Dermis blood vessel endothelial cell (primary cell): ENCODE measurements at regions not wholly inside any gene's neighbourhood (a gene's known extent, or its start where the extent isn't known, plus 50 kb on each side); places are given as distances from the start of the nearest gene placed in this dataset.

Source experiments
- DNase-seq: peaks from one replicate; pipeline ENCODE4 v3.0.0; 2010

DNA sequence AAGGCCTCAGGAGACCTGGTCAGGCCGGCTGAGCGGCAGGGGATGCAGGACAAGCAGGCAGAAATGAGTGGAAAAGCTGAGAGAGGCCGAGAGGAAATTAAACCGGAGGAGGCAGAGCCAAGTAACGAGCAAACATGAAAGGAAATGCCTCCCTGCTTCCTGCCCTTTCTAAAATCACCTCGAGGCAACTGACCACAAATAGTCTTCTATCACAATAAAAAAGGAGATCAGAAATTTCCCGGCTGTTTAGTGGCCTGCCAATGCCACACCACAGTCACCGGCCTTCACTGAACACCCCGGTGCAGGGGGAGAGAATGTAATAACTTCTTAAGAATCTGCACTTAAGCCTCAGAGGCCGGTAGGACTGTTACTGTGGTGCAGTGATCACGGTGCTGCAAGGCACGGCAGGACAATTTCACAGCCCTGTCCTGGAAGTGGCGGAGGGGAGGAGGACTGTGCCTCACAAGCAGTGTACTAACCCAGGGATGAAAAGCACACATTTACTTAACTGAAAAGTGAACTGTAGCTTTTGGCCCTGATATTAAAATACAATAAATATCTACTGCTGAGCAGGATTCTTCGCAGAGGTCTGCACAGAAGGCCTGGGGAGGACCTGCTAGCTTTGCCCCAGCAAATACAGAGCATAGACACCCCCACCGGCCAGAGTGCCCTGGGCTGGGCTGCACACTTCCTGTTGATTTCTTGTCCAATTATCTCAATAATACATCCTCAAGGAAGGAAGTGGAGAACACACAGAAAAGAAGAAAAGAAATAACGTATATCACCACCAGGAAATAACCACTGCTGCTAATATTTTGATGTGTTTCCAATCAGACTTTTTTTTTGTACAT is 183.5 kb upstream of the NSMCE3 start:
- peak; percentile 28 for DNase-seq

DNA sequence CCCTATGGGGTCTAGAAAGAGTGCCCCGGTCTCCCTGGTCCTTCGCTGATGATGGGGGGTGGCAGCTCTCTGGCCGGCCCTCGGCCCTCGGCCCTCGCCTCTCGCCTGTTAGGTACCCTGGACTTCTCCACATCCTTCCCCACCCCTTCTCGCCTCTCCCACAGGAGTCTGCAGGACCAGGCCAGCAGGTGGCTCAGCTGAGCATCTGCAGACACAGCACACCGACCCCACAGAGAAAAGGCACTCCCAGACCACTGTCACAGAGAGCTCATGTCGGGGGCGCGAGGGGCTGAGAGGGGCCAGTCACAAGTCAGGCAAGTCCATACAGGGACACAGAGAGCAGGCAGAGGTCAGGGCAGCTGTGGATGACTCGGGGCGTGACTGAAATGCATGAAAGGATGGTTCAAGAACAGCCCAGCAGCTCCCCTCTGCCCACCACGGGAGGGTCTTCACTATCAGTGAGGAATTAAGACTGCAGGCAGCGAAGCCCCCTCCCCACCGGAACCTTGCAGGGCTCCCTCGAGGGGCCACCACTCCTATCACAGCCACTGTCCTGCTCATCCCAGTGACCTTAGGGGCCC is 181.7 kb upstream of the NSMCE3 start:
- peak; percentile 9 for DNase-seq

DNA sequence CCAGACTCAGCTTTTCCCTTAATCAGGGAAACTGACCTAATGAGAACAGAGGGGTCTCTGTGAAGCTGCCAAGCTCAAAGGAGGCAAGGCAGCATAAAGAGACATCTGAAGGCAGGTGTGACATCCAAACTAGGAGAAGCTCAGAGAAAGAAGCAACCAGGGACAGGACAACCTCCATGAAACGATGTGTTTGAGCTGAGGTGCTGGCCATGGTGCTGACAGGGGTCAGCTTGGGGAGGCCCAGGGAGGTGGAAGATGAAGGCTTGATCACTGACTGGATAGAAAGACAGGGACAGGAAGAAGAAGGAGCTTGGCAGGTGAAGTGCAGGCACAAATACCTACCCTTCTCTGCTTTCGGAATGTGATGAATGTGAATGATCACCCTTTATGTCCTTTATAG is 179.5 kb upstream of the NSMCE3 start:
- DNase-seq, result peak; percentile 26

DNA sequence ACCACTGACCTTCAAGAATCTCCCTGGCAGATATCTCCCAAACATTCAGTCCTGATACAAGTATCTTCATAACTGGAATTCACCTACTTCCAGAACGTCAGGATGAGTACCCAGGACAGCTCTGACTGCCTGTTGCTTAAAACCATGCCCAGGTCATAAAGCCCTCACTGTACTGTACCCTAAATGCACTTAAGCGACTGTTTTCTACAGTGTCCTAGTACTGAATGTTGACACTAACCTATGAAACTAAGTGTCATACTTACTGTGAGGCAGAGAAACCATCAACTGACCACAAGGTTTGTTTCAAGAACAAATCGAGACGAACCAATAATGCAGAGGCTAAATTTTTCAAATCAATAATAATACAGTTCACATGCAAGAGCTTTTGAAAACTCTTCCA is 178.7 kb upstream of the NSMCE3 start:
- DNase-seq, result no peak

DNA sequence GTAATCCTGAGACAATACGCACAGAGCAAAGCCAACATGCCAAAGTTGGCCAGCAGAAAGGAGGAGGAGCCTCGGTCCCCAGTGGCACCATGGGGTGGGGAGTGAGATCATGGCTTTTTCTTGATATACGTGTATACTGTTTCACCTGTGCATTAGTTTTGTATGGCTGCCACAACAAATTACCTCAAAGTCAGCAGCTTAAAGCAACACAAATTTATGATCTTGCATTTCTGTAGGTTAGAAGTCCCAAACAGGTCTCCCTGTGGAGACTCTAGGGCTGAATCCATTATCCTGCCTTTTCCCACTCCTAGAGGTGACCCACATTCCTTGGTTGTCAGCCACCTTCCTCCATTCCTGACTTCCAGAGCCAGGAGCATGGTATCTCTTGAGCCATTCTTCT is 176.9 kb upstream of the NSMCE3 start:
- DNase-seq, result no peak

GRCh38 chr15:29442532-29442931 is 172.9 kb upstream of the NSMCE3 start:
- no peak for DNase-seq

DNA sequence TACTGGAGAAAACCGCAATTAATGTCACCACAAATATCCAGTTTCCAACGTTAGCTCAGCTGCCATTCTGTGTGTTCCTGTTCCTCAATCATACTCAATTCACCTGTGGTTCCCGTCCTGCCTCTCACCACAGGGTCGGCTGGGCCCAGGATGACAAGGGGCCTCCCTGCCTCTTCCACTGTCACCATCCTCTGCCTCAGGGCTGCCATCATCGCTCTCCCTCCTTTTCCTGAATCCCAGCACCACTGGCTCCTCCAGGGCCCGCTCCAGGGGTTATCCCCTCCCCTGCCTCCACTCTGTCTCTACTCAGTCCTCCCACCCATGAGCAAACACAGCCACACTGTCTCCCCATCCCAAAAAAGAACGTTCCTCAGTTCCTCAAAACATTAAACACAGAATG is 170.9 kb upstream of the NSMCE3 start:
- no peak for DNase-seq

DNA sequence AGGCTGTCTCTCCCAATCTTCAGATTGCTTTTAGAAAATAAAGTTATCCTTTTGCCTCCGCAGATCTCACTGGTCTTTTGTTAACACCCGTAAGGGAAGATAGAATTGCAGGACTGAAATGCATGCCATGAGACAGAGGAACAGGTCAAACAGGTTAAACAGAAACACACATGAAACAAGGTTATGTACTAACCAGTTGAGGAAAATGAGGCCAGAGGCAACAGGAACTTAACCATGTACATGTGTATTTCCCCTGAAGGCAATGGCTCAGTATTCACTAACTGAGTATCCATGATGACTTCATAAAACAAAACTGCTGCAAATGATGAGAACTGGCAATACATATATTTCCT is 169.1 kb upstream of the NSMCE3 start:
- DNase-seq, result no peak

DNA sequence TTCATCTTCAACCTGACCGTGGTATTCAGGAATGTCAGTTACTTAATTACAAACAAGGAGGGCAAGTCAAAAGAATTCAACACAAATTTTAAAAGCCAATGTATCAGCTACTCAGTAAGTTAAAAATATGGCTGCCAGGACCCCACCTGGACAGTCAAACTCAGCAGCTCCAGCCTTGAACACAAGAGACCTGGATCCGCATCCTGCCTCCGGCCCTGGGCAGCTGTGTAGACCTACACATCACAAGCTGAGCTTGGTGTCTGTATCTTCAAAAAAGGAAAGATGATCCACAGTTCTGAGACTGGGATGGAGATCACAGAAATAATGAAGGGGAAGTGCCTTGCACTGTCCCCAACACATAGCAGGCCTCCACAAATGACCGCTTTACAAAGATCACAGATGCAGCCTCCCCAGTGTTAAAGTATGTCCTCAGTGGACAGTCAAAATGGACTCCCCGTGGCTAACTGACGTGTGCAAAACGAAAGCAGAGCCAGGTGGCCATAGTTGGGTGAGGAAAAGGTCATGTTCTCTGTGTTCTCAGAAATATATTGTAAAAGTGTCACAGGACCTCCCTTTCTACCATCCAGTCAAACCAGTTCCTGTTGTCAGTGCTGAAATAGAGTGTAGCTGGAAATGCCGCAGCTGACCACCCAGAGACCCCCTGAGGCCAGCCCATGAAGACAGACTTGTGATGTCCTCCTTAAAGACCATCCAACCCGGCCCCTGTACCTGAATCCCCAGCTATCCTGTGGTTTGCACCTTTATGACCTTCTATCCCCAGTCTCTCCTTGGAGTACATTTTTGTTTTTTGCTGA is 168.5 kb upstream of the NSMCE3 start:
- DNase-seq, result no peak

GRCh38 chr15:29435811-29436210 is 166.2 kb upstream of the NSMCE3 start:
- DNase-seq, result no peak

GRCh38 chr15:29434280-29434679 is 164.7 kb upstream of the NSMCE3 start:
- no peak for DNase-seq

DNA sequence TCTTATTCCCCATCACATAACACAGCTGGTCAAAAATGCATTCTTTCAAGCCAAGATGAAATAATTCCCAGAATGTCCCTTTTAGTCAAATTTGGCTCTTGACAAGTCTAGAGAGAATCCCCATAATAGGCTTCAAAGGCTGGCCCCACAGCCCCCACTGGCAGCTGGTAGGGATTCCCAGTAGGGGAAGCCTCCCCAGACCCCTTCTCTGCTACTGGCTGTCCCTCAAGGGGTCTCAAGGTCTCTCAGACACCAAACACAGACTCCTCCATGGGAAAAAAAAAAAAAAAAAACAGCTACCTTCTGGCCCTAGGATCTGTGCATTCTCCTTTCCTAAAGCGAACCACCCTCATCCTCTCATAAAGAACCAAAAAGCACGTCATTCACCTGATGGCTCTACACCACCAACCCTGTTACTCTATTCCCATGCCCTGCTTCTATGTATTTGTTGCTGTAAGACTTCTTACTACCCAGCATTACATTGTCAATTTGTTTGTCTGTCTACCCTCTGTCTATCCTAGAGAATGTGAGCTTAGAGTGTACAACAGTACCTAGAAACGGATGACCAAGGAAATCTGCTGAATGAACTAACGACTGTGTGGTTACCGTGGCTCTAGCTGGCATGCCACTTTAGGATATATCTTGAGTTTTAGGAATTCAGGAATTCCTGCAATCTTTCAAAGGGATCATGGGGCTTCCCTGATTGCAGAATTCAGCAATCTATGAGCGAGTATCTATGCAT is 164.1 kb upstream of the NSMCE3 start:
- DNase-seq, result no peak

GRCh38 chr15:29433050-29433318 is 163.4 kb upstream of the NSMCE3 start:
- no peak for DNase-seq

DNA sequence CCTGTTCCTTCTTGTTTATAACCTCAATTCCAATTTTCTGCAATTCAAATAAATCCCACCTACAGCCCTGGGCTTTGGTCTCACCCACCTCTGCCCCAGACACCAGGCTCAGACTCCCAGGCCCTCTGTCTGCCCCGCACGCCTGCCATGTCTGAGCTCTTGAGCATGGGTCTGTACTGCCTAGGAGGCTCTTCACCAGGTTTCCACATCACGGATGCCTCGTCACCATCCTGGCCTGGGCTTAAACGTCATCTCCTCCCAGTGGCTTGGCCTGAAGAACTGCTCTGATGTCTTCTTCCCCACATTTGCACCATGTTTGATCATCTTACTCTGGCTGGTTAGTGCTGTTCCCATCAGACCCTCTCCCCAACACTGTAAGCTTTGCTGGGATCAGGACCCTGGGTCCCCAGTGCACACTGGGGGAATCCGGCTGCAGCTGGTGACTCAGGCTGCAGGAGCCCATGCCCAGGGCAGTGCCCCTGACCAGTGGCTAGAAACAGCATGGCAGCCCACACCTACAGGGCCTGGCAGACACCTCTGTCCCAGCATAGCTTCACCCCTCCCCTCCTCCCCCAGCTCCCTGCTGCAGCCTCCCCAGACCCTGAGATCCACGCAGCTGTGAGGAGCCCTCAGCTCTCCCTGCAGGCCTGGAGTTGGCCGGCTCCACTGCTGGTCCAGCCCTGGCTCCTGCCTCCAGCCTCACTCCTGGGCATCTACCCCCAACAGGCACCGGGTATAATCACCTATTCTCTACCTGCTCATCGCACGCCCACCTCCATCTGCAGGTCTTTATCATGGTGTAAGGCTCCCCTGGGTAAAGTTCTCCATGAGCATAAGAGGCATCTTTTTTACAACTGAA is 162.8 kb upstream of the NSMCE3 start:
- DNase-seq, result no peak

GRCh38 chr15:29430831-29431230 is 161.2 kb upstream of the NSMCE3 start:
- DNase-seq, result no peak

DNA sequence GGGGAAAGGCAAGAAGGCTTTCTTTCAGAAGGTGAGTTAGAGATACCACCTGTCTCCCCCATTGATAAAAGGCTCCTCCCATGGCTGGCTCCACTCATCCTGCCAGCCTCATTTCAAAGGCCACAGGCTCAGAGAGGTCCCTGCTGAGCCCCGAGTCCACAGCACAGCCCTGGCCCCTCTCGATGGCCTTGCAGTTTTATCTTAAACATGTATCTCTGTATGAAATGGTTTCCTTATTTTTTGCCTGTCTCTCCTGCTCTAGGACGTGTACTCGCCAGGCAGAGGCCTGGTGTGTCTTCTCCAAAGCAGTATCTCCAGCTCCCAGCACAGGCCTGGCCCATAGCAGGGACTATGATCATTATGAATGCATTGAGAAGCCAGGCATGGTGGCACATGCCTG is 160.5 kb upstream of the NSMCE3 start:
- DNase-seq, result no peak

GRCh38 chr15:29429584-29429983 is 160.0 kb upstream of the NSMCE3 start:
- no peak for DNase-seq

DNA sequence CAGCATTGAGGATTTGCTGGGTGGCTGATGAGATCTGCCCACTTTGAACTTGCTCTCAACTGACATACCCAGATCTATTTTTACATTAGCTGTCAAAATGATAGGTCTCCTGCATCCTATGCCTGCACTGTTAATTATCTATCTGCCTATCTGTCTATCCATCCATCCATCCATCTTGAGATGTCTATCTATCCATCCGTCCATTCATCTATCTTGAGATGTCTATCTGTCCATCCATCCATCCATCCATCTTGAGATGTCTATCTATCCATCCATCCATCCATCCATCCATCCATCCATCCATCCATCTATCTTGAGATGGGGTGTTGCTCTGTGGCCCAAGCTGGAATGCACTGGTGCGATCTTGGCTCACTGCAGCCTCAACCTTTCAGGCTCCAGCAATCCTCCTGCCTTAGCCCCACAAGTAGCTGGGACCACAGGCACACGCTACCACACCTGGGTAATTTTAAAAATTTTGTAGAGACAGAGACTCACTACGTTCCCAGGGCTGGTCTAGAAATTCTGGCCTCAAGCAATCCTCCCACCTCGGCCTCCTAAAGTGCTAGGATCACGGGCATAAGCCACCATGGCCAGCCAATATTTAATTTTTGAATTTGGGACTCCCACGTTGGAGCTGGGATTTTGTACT is 159.4 kb upstream of the NSMCE3 start:
- no peak for DNase-seq

DNA sequence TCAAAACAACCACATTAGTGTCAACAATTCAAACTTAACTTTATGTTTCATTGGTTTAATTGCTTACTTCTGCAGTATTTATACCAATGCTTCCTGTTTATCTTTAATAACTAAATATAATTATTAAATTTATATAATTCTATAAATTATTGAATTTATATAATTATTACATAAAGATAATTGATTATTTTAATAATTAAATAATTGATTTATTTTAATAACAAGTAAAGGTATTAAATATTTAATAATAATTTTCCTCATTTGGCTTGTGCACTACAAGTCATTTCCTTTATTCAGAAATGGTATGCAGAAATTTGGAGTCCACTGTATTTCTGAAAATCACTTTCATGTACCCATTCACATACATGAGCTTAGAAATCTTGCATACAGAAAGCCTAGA is 156.2 kb upstream of the NSMCE3 start:
- DNase-seq, result no peak

GRCh38 chr15:29424118-29424517 is 154.5 kb upstream of the NSMCE3 start:
- no peak for DNase-seq

DNA sequence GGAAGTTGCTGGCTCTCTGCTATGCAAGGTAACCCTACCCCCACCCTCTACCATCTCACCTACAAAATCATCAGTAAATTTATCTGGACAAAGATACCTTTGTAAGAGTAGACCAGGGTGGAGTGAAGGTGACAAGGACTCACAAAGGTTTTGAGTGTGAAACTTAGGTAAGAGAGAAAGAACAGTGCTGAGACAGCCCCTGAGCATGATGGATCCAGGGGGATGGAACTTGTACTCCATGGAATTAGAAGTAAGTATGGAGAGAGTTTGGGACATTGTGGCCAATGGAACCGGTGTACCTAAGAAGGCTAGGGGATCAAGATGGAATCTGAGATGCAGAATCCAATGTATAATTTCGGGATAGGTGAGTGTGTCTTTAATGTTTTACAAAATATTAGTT is 153.0 kb upstream of the NSMCE3 start:
- no peak for DNase-seq

- no peak for DNase-seq
Measured at GRCh38 chr15:29420188-29420587, 150.6 kb upstream of the NSMCE3 start.
